ENCODE measurements at regions not wholly inside any gene's neighbourhood (a gene's known extent, or its start where the extent isn't known, plus 50 kb on each side); places are given as distances from the start of the nearest gene placed in this dataset.

GRCh38 chr9:89750117-89750791, 145.4 kb downstream of the GADD45G start:
- Histone ChIP-seq H4K20me1 (ENCODE audit: insufficient read depth) (no peaks in the 10 kb centered on the region), H3K4me1 (ENCODE audit: control insufficient read depth in 1 of 2, insufficient read depth in 2 of 2, low read depth in 1 of 2, low read length in 1 of 2) (peaks cover 0 to 62% of the 10 kb centered on the region in 2 experiments; a peak in 2 of 4 replicates), H3K79me2 (ENCODE audit: insufficient read depth) (no peaks in the 10 kb centered on the region), H3K9me3 (no peaks in the 10 kb centered on the region), H2AFZ (ENCODE audit: low read depth) (no peak overlapping the region), H3K36me3 (replicated peaks in 1 of 2; ENCODE audit: control insufficient read depth in 1 of 2, insufficient read depth in 2 of 2, low read length in 1 of 2) (no peaks in the 10 kb centered on the region), H3K4me3 (ENCODE audit: low read depth in 2 of 2, low read length in 1 of 2) (no peak overlapping the region), H3K27ac (ENCODE audit: low read depth in 2 of 2, low read length in 1 of 2) (peak overlapping the region in 1 of 2 experiments; percentile 74; a peak in 2 of 4 replicates), H3K27me3 (ENCODE audit: insufficient read depth) (no peaks in the 10 kb centered on the region), H3K4me2 (no peak overlapping the region), H3F3A (replicated peaks; ENCODE audit: insufficient read depth) (no peaks in the 10 kb centered on the region), H3K9me2 (no peaks in the 10 kb centered on the region), H3K9ac (no peak overlapping the region)
- peak; percentile 71 for DNase-seq
- 34% methylated on average over 8 of the region's 10 CpGs for WGBS (ENCODE audit: low lambda C conversion rate)
- TF ChIP-seq CHD2 (IDR thresholded peaks at IDR 0.05; ENCODE audit: low read length, partially characterized antibody), result peak; percentile 75
- TF ChIP-seq NRF1 (IDR thresholded peaks at IDR 0.05; ENCODE audit: low read depth, low read length), result no peak
- peak in 1 of 2 experiments; percentile 40; a peak in 1 of 4 replicates for TF ChIP-seq EP300 (IDR thresholded peaks at IDR 0.05; ENCODE audit: borderline replicate concordance in 1 of 2, low read depth in 1 of 2, low read length in 1 of 2)
- no peak for TF ChIP-seq PBX3 (IDR thresholded peaks at IDR 0.05)
- no peak for TF ChIP-seq MAX (IDR thresholded peaks at IDR 0.05; ENCODE audit: low read depth)
- TF ChIP-seq RCOR1 (IDR thresholded peaks at IDR 0.05; ENCODE audit: low read length), result peak; percentile 58; the same call in 1 of the 2 replicates
- no peak for TF ChIP-seq MXI1 (IDR thresholded peaks at IDR 0.05; ENCODE audit: low read depth, low read length)
- TF ChIP-seq RAD21 (IDR thresholded peaks at IDR 0.05; ENCODE audit: low read length), result peak; percentile 35
- CTCF ChIA-PET, result interaction anchor here (0.9 to 2.7 kb wide), 9 partner anchors 9 to 349 kb away, joined by 3 to 22 read pairs (median 4); no protein-coding TSS in a partner anchor
- POLR2A ChIA-PET, result interaction anchor here (0.5 to 3.0 kb wide), 8 partner anchors 12 to 1425 kb away, joined by 3 to 20 read pairs (median 3); partner anchors contain the start of gene GADD45G

GRCh38 chr9:89751079-89751825, 146.4 kb downstream of the GADD45G start:
- WGBS (ENCODE audit: low lambda C conversion rate), result 30% methylated on average over 6 of the region's 6 CpGs
- Histone ChIP-seq H3K4me2 (no peak overlapping the region), H3K9me2 (no peaks in the 10 kb centered on the region), H3K27me3 (ENCODE audit: insufficient read depth) (no peaks in the 10 kb centered on the region), H4K20me1 (ENCODE audit: insufficient read depth) (no peaks in the 10 kb centered on the region), H3K27ac (ENCODE audit: low read depth in 2 of 2, low read length in 1 of 2) (peak overlapping the region in 1 of 2 experiments; percentile 74; a peak in 1 of 4 replicates), H3K4me1 (ENCODE audit: control insufficient read depth in 1 of 2, insufficient read depth in 2 of 2, low read depth in 1 of 2, low read length in 1 of 2) (peaks cover 0 to 62% of the 10 kb centered on the region in 2 experiments; a peak in 2 of 4 replicates), H3K36me3 (replicated peaks in 1 of 2; ENCODE audit: control insufficient read depth in 1 of 2, insufficient read depth in 2 of 2, low read length in 1 of 2) (no peaks in the 10 kb centered on the region), H3K9me3 (no peaks in the 10 kb centered on the region), H2AFZ (ENCODE audit: low read depth) (no peak overlapping the region), H3K4me3 (ENCODE audit: low read depth in 2 of 2, low read length in 1 of 2) (no peak overlapping the region), H3F3A (replicated peaks; ENCODE audit: insufficient read depth) (no peaks in the 10 kb centered on the region), H3K9ac (no peak overlapping the region), H3K79me2 (ENCODE audit: insufficient read depth) (no peaks in the 10 kb centered on the region)
- DNase-seq, result no peak
- no peak for TF ChIP-seq FOXJ3 (CRISPR knock-in tag; IDR thresholded peaks at IDR 0.05)
- no peak for TF ChIP-seq TAF1 (IDR thresholded peaks at IDR 0.05; ENCODE audit: borderline replicate concordance, low read depth, low read length)
- no peak for TF ChIP-seq CHD2 (IDR thresholded peaks at IDR 0.05; ENCODE audit: low read length, partially characterized antibody)
- no peak for TF ChIP-seq FOSL2 (IDR thresholded peaks at IDR 0.05; ENCODE audit: borderline replicate concordance, low read depth)
- no peak for TF ChIP-seq JUND (IDR thresholded peaks at IDR 0.05)
- TF ChIP-seq TCF12 (IDR thresholded peaks at IDR 0.05), result no peak
- no peak for TF ChIP-seq TEAD4 (IDR thresholded peaks at IDR 0.05; ENCODE audit: borderline replicate concordance, insufficient read depth)
- no peak for TF ChIP-seq USF2 (IDR thresholded peaks at IDR 0.05; ENCODE audit: borderline replicate concordance, low read depth, low read length)
- no peak for TF ChIP-seq SIN3A (IDR thresholded peaks at IDR 0.05; ENCODE audit: borderline replicate concordance, low read depth, low read length)
- no peak for TF ChIP-seq SMC3 (IDR thresholded peaks at IDR 0.05; ENCODE audit: low read depth, low read length)
- no peak for TF ChIP-seq GABPA (IDR thresholded peaks at IDR 0.05; ENCODE audit: low read depth)
- ChIA-PET POLR2A (interaction anchor here (2.0 to 3.0 kb wide), 3 partner anchors 76 to 148 kb away, joined by 4 to 20 read pairs (median 17); partner anchors contain the start of gene GADD45G), CTCF (interaction anchor here (0.9 to 2.7 kb wide), 6 partner anchors 12 to 390 kb away, joined by 3 to 22 read pairs (median 6); no protein-coding TSS in a partner anchor)

All from SK-N-SH (cell line).